GM12878 (cell line): ENCODE measurements at regions not wholly inside any gene's neighbourhood (a gene's known extent, or its start where the extent isn't known, plus 50 kb on each side); places are given as distances from the start of the nearest gene placed in this dataset.

Source experiments
- ATAC-seq: fragments of 200-7000 bp; cut with Tn5 transposase; 3 replicates; pipeline ENCODE4 v1.9.1; 2020; ENCODE audit warnings: mild to moderate bottlenecking, moderate library complexity
- BruUV-seq: library from RNA; stranded (reverse); fragments of 400-500 nt; replicated peaks from 2 replicates; lab custom pipeline; 2021; lab: Mats Ljungman, UMichigan
- CTCF ChIA-PET: fragments of 300-600 bp; sonication (Branson Sonifier 250); formaldehyde crosslinking; extraction: SDS; loops from one replicate; lab custom pipeline; 2021; ENCODE audit warnings: inconsistent platforms; lab: Yijun Ruan, JAX
- POLR2A ChIA-PET: fragments of 350-600 bp; formaldehyde crosslinking; extraction: SDS; loops from one replicate; lab custom pipeline; 2021; ENCODE audit warnings: inconsistent platforms; lab: Charles Lee
- RAD21 ChIA-PET: fragments of 300-600 bp; sonication (Branson Sonifier 250); formaldehyde crosslinking; loops from one replicate; lab custom pipeline; 2023; ENCODE audit warnings: antibody characterized with exemption; ENCODE audit not compliant: unreplicated experiment; lab: Charles Lee
- SMC1A ChIA-PET: fragments of 300-600 bp; sonication (Branson Sonifier 250); formaldehyde crosslinking; loops from one replicate; lab custom pipeline; 2023; ENCODE audit not compliant: unreplicated experiment, uncharacterized antibody; lab: Charles Lee
- DNase-seq: peaks from one replicate; pipeline ENCODE4 v3.0.0-alpha.2; 2011; ENCODE audit warnings: low read depth, low spot score
- FAIRE-seq: peaks from 3 replicates; lab custom pipeline; 2011; peaks lifted over from hg19 to GRCh38; lab: Jason Lieb, UNC
- H2AFZ ChIP-seq: 2 replicates; pipeline ENCODE4 v1.6.0; 2011; ENCODE audit warnings: low read depth, low read length, control low read depth; ENCODE audit not compliant: control insufficient read depth
- H3K27ac ChIP-seq: 2 replicates; pipeline ENCODE4 v1.5.1; 2011; ENCODE audit warnings: control low read depth; ENCODE audit not compliant: control insufficient read depth, insufficient read depth
- H3K27me3 ChIP-seq, 2 experiments: replicated peaks in 1 of 2; 2 replicates each; pipeline versions ENCODE4 v1.6.0 to v1.6.1; 2011; ENCODE audit warnings: low read length in 1 of 2; ENCODE audit not compliant: control insufficient read depth in 2 of 2, insufficient read depth in 2 of 2
- H3K36me3 ChIP-seq, 2 experiments: 2 replicates each; pipeline ENCODE4 v1.5.1; 2011; ENCODE audit warnings: low read length in 1 of 2; ENCODE audit not compliant: control insufficient read depth in 2 of 2, insufficient read depth in 2 of 2
- H3K4me1 ChIP-seq: 2 replicates; pipeline ENCODE4 v1.6.1; 2011; ENCODE audit warnings: mild to moderate bottlenecking, low read length, moderate library complexity, mixed read lengths; ENCODE audit not compliant: control insufficient read depth, insufficient read depth
- H3K4me2 ChIP-seq: 2 replicates; pipeline ENCODE4 v1.6.0; 2011; ENCODE audit warnings: control low read depth; ENCODE audit not compliant: control insufficient read depth, insufficient read depth
- H3K4me3 ChIP-seq: fragments of 200-600 bp; sonication (generic); 2 replicates; pipeline ENCODE4 v1.5.1; 2016
- H3K79me2 ChIP-seq: 2 replicates; pipeline ENCODE4 v1.6.0; 2011; ENCODE audit warnings: low read length; ENCODE audit not compliant: control insufficient read depth, insufficient read depth
- H3K9ac ChIP-seq: 2 replicates; pipeline ENCODE4 v1.8.0; 2011; ENCODE audit warnings: low read length, control low read depth, mixed read lengths; ENCODE audit not compliant: control insufficient read depth, insufficient read depth
- H3K9me3 ChIP-seq: replicated peaks from 3 replicates; pipeline ENCODE4 v1.5.1; 2011; ENCODE audit warnings: mild to moderate bottlenecking, low read length; ENCODE audit not compliant: control insufficient read depth, insufficient read depth
- H4K20me1 ChIP-seq: 2 replicates; pipeline ENCODE4 v1.6.0; 2011; ENCODE audit not compliant: control insufficient read depth, insufficient read depth
- BHLHE40 ChIP-seq, 2 experiments: fragments of 450-650 bp in 1 of 2; IDR thresholded peaks; 2 replicates each; pipeline ENCODE4 v1.6.1; 2011 to 2017; ENCODE audit warnings: low read depth in 2 of 2, borderline replicate concordance in 1 of 2, improper control_type of control experiment in 1 of 2, low read length in 1 of 2, mild to moderate bottlenecking in 1 of 2
- E2F4 ChIP-seq: IDR thresholded peaks from 2 replicates; pipeline ENCODE4 v1.6.1; 2012; ENCODE audit warnings: low read depth, low read length, improper control_type of control experiment
- E4F1 ChIP-seq: fragments of 450-650 bp; IDR thresholded peaks from 2 replicates; pipeline ENCODE4 v1.6.1; 2018; ENCODE audit warnings: borderline replicate concordance, mild to moderate bottlenecking; ENCODE audit not compliant: partially characterized antibody
- GABPA ChIP-seq: IDR thresholded peaks from 2 replicates; pipeline ENCODE4 v1.6.1; 2014; ENCODE audit warnings: antibody characterized with exemption, low read depth, mild to moderate bottlenecking, inconsistent platforms
- IRF5 ChIP-seq: fragments of 450-650 bp; IDR thresholded peaks from 2 replicates; pipeline ENCODE4 v1.6.1; 2017; ENCODE audit warnings: borderline replicate concordance
- JUND ChIP-seq: IDR thresholded peaks from 2 replicates; pipeline ENCODE4 v1.6.1; 2012; ENCODE audit warnings: low read depth, mild to moderate bottlenecking, low read length, improper control_type of control experiment, moderate library complexity
- MAX ChIP-seq: IDR thresholded peaks from 2 replicates; pipeline ENCODE4 v1.6.1; 2012; ENCODE audit warnings: low read depth, low read length, improper control_type of control experiment
- MEF2A ChIP-seq: IDR thresholded peaks from 2 replicates; pipeline ENCODE4 v1.6.1; 2011; ENCODE audit warnings: low read depth, mild to moderate bottlenecking, low read length, moderate library complexity; ENCODE audit not compliant: insufficient read depth
- MXI1 ChIP-seq: fragments of 150-350 bp; IDR thresholded peaks from 2 replicates; pipeline ENCODE4 v1.6.1; 2011; ENCODE audit warnings: low read depth, mild to moderate bottlenecking, inconsistent platforms, low read length, improper control_type of control experiment
- RAD21 ChIP-seq: IDR thresholded peaks from 2 replicates; pipeline ENCODE4 v1.6.1; 2011; ENCODE audit warnings: mild to moderate bottlenecking, low read depth, low read length, moderate library complexity; ENCODE audit not compliant: insufficient read depth
- RB1 ChIP-seq: fragments of 450-650 bp; formaldehyde crosslinking; IDR thresholded peaks from 2 replicates; pipeline ENCODE4 v1.6.1; 2017; ENCODE audit warnings: mild to moderate bottlenecking, borderline replicate concordance
- RELA ChIP-seq: fragments of 450-650 bp; IDR thresholded peaks from 2 replicates; pipeline ENCODE4 v1.8.0; 2014; ENCODE audit warnings: borderline replicate concordance; ENCODE audit not compliant: partially characterized antibody
- SMAD5 ChIP-seq: IDR thresholded peaks from 2 replicates; pipeline ENCODE4 v1.6.1; 2016; ENCODE audit warnings: antibody characterized with exemption, low read depth
- TARDBP ChIP-seq: IDR thresholded peaks from 2 replicates; pipeline ENCODE4 v1.6.1; 2016; ENCODE audit warnings: borderline replicate concordance
- ZNF384 ChIP-seq: IDR thresholded peaks from 2 replicates; pipeline ENCODE4 v1.6.1; 2012; ENCODE audit warnings: low read depth, mild to moderate bottlenecking, low read length, improper control_type of control experiment, borderline replicate concordance
- ZNF622 ChIP-seq: fragments of 450-650 bp; IDR thresholded peaks from 2 replicates; pipeline ENCODE4 v1.6.1; 2017; ENCODE audit warnings: mild to moderate bottlenecking, inconsistent platforms
- ZSCAN29 ChIP-seq: fragments of 450-650 bp; IDR thresholded peaks from 2 replicates; pipeline ENCODE4 v1.6.1; 2017; ENCODE audit warnings: mild to moderate bottlenecking, moderate library complexity
- WGBS: methylation state at CpG from one replicate; pipeline ENCODE4 v1.1.6; 2016; ENCODE audit warnings: low lambda C conversion rate; ENCODE audit not compliant: insufficient replicate concordance, insufficient coverage; ENCODE audit errors: missing lambda C conversion rate; 5-methylcytosine and 5-hydroxymethylcytosine counted together
- in situ Hi-C: fragments of 300-500 bp; cut with MboI; formaldehyde crosslinking; loops from 9 replicates; pipeline ENCODE4 v1.14.3; 2018; ENCODE audit warnings: mixed read lengths
- intact Hi-C: fragments of 100-400 bp; cut with micrococcal nuclease; formaldehyde crosslinking; loops from one replicate; pipeline ENCODE4 v1.14.2; 2022; ENCODE audit not compliant: unreplicated experiment

GRCh38 chr1:234882898-234883297 lies 245.7 kb downstream of the TOMM20 start:
- H3K27ac ChIP-seq, result no peak overlapping the region
- POLR2A ChIA-PET, result no interaction called here
- H2AFZ ChIP-seq, result no peak overlapping the region
- 94% methylated on average over 6 of the region's 6 CpGs for WGBS
- RAD21 ChIA-PET, result interaction anchor here (0.8 to 3.3 kb wide), 5 partner anchors 8 to 111 kb away, joined by 3 to 26 read pairs (median 6); no protein-coding TSS in a partner anchor
- SMC1A ChIA-PET, result interaction anchor here (0.7 to 5.0 kb wide), 9 partner anchors 9 to 114 kb away, joined by 3 to 37 read pairs (median 5); no protein-coding TSS in a partner anchor
- no peaks in the 10 kb centered on the region for H3K79me2 ChIP-seq
- in situ Hi-C loops, result no loop called here
- no TSS peak for BruUV-seq
- no peaks in the 10 kb centered on the region for H4K20me1 ChIP-seq
- no peak overlapping the region for H3K9ac ChIP-seq
- no peaks in the 10 kb centered on the region; the same call in 1 of the 3 replicates for H3K9me3 ChIP-seq
- DNase-seq, result no peak
- CTCF ChIA-PET, result interaction anchor here (0.8 to 1.4 kb wide), 2 partner anchors 42 to 43 kb away, joined by 3 to 4 read pairs; no protein-coding TSS in a partner anchor
- TF ChIP-seq ZNF622 (no peak), RAD21 (no peak), MEF2A (no peak), ZSCAN29 (no peak), BHLHE40 (IDR thresholded peaks at IDR 0.05; ENCODE audit: borderline replicate concordance in 1 of 2, low read depth in 2 of 2, low read length in 1 of 2) (no peak), E4F1 (no peak), RB1 (no peak), RELA (no peak), MXI1 (no peak), ZNF384 (no peak), JUND (no peak), MAX (no peak), TARDBP (no peak), GABPA (no peak), IRF5 (no peak), E2F4 (no peak), SMAD5 (no peak)
- no peak for FAIRE-seq
- no peak overlapping the region for H3K4me3 ChIP-seq
- peak overlapping the region; percentile 95 for H3K4me2 ChIP-seq
- intact Hi-C loops, result loop anchor here (1.0 to 2.0 kb wide), 8 partner anchors 43 to 270 kb away; no protein-coding TSS in a partner anchor
- H3K4me1 ChIP-seq, result peaks cover 46% of the 10 kb centered on the region
- no peak for ATAC-seq
- H3K36me3 ChIP-seq, result no peaks in the 10 kb centered on the region
- H3K27me3 ChIP-seq, result no peaks in the 10 kb centered on the region; a peak in 1 of 4 replicates
